H1 (cell line): ENCODE measurements at regions not wholly inside any gene's neighbourhood (a gene's known extent, or its start where the extent isn't known, plus 50 kb on each side); places are given as distances from the start of the nearest gene placed in this dataset.

Source experiments
- CTCF ChIA-PET: fragments of 300-600 bp; sonication (Branson Sonifier 250); formaldehyde crosslinking; loops from one replicate; lab custom pipeline; 2021; ENCODE audit not compliant: partially characterized antibody; lab: Charles Lee
- POLR2A ChIA-PET: fragments of 300-600 bp; sonication (Branson Sonifier 250); formaldehyde crosslinking; loops from one replicate; lab custom pipeline; 2021; ENCODE audit warnings: inconsistent platforms; ENCODE audit not compliant: partially characterized antibody; lab: Charles Lee
- DNase-seq, 2 experiments: peaks; one replicate each; pipeline versions ENCODE4 v3.0.0 to v3.0.0-alpha.2; 2010 to 2022; ENCODE audit warnings: low spot score in 2 of 2, low read depth in 1 of 2, mixed read lengths in 1 of 2
- FAIRE-seq: peaks from 2 replicates; lab custom pipeline; 2011; peaks lifted over from hg19 to GRCh38; lab: Jason Lieb, UNC
- H2AFZ ChIP-seq: 2 replicates; pipeline ENCODE4 v1.8.1; 2012; ENCODE audit warnings: low read length, inconsistent platforms
- H2AK5ac ChIP-seq: 2 replicates; pipeline ENCODE4 v1.6.1; 2013; ENCODE audit warnings: low read depth, low read length
- H2BK120ac ChIP-seq: replicated peaks from 2 replicates; pipeline ENCODE3; 2013; ENCODE audit warnings: low read depth, low read length, inconsistent platforms
- H2BK12ac ChIP-seq: 2 replicates; pipeline ENCODE4 v1.6.1; 2013; ENCODE audit warnings: low read depth, low read length
- H2BK15ac ChIP-seq: 2 replicates; pipeline ENCODE4 v1.6.1; 2013; ENCODE audit warnings: low read length
- H2BK20ac ChIP-seq: 2 replicates; pipeline ENCODE4 v1.6.1; 2013; ENCODE audit warnings: low read length
- H2BK5ac ChIP-seq: 2 replicates; pipeline ENCODE4 v1.6.1; 2013; ENCODE audit warnings: low read depth, low read length
- H3K14ac ChIP-seq: 2 replicates; pipeline ENCODE4 v1.6.1; 2013; ENCODE audit warnings: inconsistent platforms; ENCODE audit not compliant: insufficient read length
- H3K18ac ChIP-seq: 2 replicates; pipeline ENCODE4 v1.6.1; 2013; ENCODE audit warnings: low read length; ENCODE audit errors: extremely low read depth
- H3K23ac ChIP-seq: 2 replicates; pipeline ENCODE4 v1.6.1; 2013; ENCODE audit warnings: inconsistent platforms; ENCODE audit not compliant: insufficient read length
- H3K23me2 ChIP-seq: 2 replicates; pipeline ENCODE4 v1.6.1; 2013; ENCODE audit warnings: low read depth, low read length
- H3K27ac ChIP-seq: 2 replicates; pipeline ENCODE4 v1.6.1; 2011; ENCODE audit warnings: low read depth, low read length, inconsistent platforms
- H3K27me3 ChIP-seq, 4 experiments: replicated peaks in 1 of 4; 1 replicate in 1 of 4; 2 replicates in 3 of 4; pipeline versions ENCODE4 v1.6.1 to v1.8.1; 2011 to 2013; ENCODE audit warnings: low read length in 3 of 4, mild to moderate bottlenecking in 3 of 4, inconsistent platforms in 2 of 4, mixed read lengths in 2 of 4, moderate library complexity in 1 of 4; ENCODE audit not compliant: control insufficient read depth in 3 of 4, insufficient read depth in 3 of 4; ENCODE audit errors: extremely low read depth in 1 of 4
- H3K36me3 ChIP-seq, 4 experiments: 2 replicates each; pipeline versions ENCODE4 v1.6.1 to v1.8.1; 2011 to 2013; ENCODE audit warnings: mild to moderate bottlenecking in 4 of 4, low read length in 3 of 4, moderate library complexity in 2 of 4, control low read depth in 1 of 4, inconsistent platforms in 1 of 4; ENCODE audit not compliant: insufficient read depth in 4 of 4, control insufficient read depth in 2 of 4
- H3K4ac ChIP-seq: replicated peaks from 2 replicates; pipeline ENCODE3; 2013; ENCODE audit warnings: low read length, low read depth, mixed read lengths, inconsistent platforms; ENCODE audit not compliant: insufficient read length
- H3K4me1 ChIP-seq, 4 experiments: replicated peaks in 1 of 4; 1 replicate in 1 of 4; 2 replicates in 3 of 4; pipeline versions ENCODE4 v1.6.1 to v1.8.1; 2011 to 2013; ENCODE audit warnings: low read length in 3 of 4, inconsistent platforms in 2 of 4, mixed read lengths in 1 of 4; ENCODE audit not compliant: insufficient read depth in 4 of 4, control insufficient read depth in 3 of 4
- H3K4me2 ChIP-seq, 2 experiments: 2 replicates each; pipeline versions ENCODE4 v1.6.1 to v1.8.1; 2011 to 2013; ENCODE audit warnings: low read depth in 2 of 2, low read length in 2 of 2, control low read depth in 1 of 2, inconsistent platforms in 1 of 2, mild to moderate bottlenecking in 1 of 2; ENCODE audit not compliant: insufficient read depth in 1 of 2
- H3K4me3 ChIP-seq, 4 experiments: fragments of 200-600, 300-600 bp in 1 of 4; sonication (generic), shearing (Covaris generic), sonication (Bioruptor Twin) in 1 of 4; 2 replicates each; pipeline versions ENCODE4 v1.5.1 to v1.8.1; 2011 to 2016; ENCODE audit warnings: low read length in 4 of 4, low read depth in 3 of 4, control low read depth in 2 of 4, inconsistent platforms in 2 of 4, mild to moderate bottlenecking in 2 of 4, mixed read lengths in 1 of 4, moderate library complexity in 1 of 4; ENCODE audit not compliant: insufficient read depth in 2 of 4; ENCODE audit errors: extremely low read depth in 1 of 4
- H3K56ac ChIP-seq: replicated peaks from 2 replicates; pipeline ENCODE3; 2013; ENCODE audit warnings: low read depth, mild to moderate bottlenecking, mixed read lengths, low read length, inconsistent platforms; ENCODE audit not compliant: insufficient read length
- H3K79me1 ChIP-seq: 2 replicates; pipeline ENCODE4 v1.6.1; 2013; ENCODE audit warnings: low read depth, low read length, control low read depth
- H3K79me2 ChIP-seq, 2 experiments: 2 replicates each; pipeline versions ENCODE4 v1.6.1 to v1.8.1; 2012 to 2013; ENCODE audit warnings: low read length in 2 of 2, mild to moderate bottlenecking in 2 of 2, inconsistent platforms in 1 of 2; ENCODE audit not compliant: insufficient read depth in 2 of 2, control insufficient read depth in 1 of 2
- H3K9ac ChIP-seq, 4 experiments: replicated peaks in 1 of 4; 1 replicate in 1 of 4; 2 replicates in 3 of 4; pipeline versions ENCODE4 v1.6.1 to v1.8.1; 2011 to 2013; ENCODE audit warnings: low read depth in 3 of 4, low read length in 3 of 4, control low read depth in 2 of 4, mild to moderate bottlenecking in 2 of 4, moderate library complexity in 2 of 4, inconsistent platforms in 1 of 4; ENCODE audit errors: extremely low read depth in 1 of 4
- H3K9me3 ChIP-seq, 2 experiments: 2 replicates each; pipeline versions ENCODE4 v1.6.1 to v1.8.1; 2012 to 2013; ENCODE audit warnings: mild to moderate bottlenecking in 2 of 2, moderate library complexity in 2 of 2, control low read depth in 1 of 2, inconsistent platforms in 1 of 2, low read depth in 1 of 2, low read length in 1 of 2, mixed read lengths in 1 of 2; ENCODE audit not compliant: insufficient read depth in 2 of 2
- H4K20me1 ChIP-seq, 2 experiments: replicated peaks in 1 of 2; 2 replicates each; pipeline versions ENCODE3 to v1.8.1; 2011 to 2013; ENCODE audit warnings: inconsistent platforms in 2 of 2, low read length in 2 of 2, mild to moderate bottlenecking in 1 of 2; ENCODE audit not compliant: insufficient read depth in 2 of 2, control insufficient read depth in 1 of 2
- H4K5ac ChIP-seq: 2 replicates; pipeline ENCODE4 v1.6.1; 2013; ENCODE audit warnings: low read length, low read depth, mixed read lengths, inconsistent platforms; ENCODE audit not compliant: insufficient read length
- H4K8ac ChIP-seq: 2 replicates; pipeline ENCODE4 v1.8.0; 2013; ENCODE audit warnings: mild to moderate bottlenecking, moderate library complexity, low read length, inconsistent platforms; ENCODE audit not compliant: insufficient read depth; ENCODE audit errors: extremely low read depth
- H4K91ac ChIP-seq: replicated peaks from 2 replicates; pipeline ENCODE3; 2013; ENCODE audit warnings: low read length, mixed read lengths, inconsistent platforms; ENCODE audit not compliant: insufficient read length
- CBX8 ChIP-seq: fragments of 300-800, 300-1000 bp; sonication (generic); IDR thresholded peaks from 2 replicates; pipeline ENCODE4 v1.7.1; 2016; ENCODE audit warnings: low read depth, low read length, borderline replicate concordance
- CHD1 ChIP-seq: IDR thresholded peaks from 2 replicates; pipeline ENCODE4 v1.6.1; 2012; ENCODE audit warnings: low read depth, low read length, improper control_type of control experiment
- EZH2 ChIP-seq: fragments of 200-600 bp; sonication (generic); IDR thresholded peaks from 2 replicates; pipeline ENCODE4 v1.7.1; 2012; ENCODE audit warnings: low read depth, mild to moderate bottlenecking, moderate library complexity, low read length, inconsistent platforms; ENCODE audit not compliant: severe bottlenecking
- GABPA ChIP-seq: IDR thresholded peaks from 2 replicates; pipeline ENCODE4 v1.6.1; 2011; ENCODE audit warnings: mild to moderate bottlenecking, low read length, moderate library complexity, borderline replicate concordance; ENCODE audit not compliant: insufficient read depth
- HDAC6 ChIP-seq: IDR thresholded peaks from one replicate; pipeline ENCODE4 v1.7.1; 2012; ENCODE audit warnings: low read depth, mild to moderate bottlenecking, inconsistent platforms, low read length, moderate library complexity
- RAD21 ChIP-seq, 2 experiments: IDR thresholded peaks in 1 of 2; conservative IDR thresholded peaks in 1 of 2; 2 replicates each; pipeline ENCODE4 v1.6.1; 2011; ENCODE audit warnings: low read depth in 2 of 2, low read length in 2 of 2, improper control_type of control experiment in 1 of 2, inconsistent platforms in 1 of 2, mild to moderate bottlenecking in 1 of 2, moderate library complexity in 1 of 2
- RBBP5 ChIP-seq: IDR thresholded peaks from 2 replicates; pipeline ENCODE4 v1.7.1; 2012; ENCODE audit warnings: low read depth, mild to moderate bottlenecking, inconsistent platforms, low read length, moderate library complexity, borderline replicate concordance
- RXRA ChIP-seq: IDR thresholded peaks from 2 replicates; pipeline ENCODE4 v1.6.1; 2011; ENCODE audit warnings: low read depth, mild to moderate bottlenecking, low read length, moderate library complexity; ENCODE audit not compliant: insufficient read depth
- SAP30 ChIP-seq: fragments of 300-600 bp; sonication (generic); IDR thresholded peaks from 2 replicates; pipeline ENCODE4 v1.7.1; 2012; ENCODE audit warnings: low read length, moderate library complexity, mild to moderate bottlenecking, inconsistent platforms; ENCODE audit not compliant: insufficient read depth, insufficient replicate concordance
- WGBS, 2 experiments: shearing (Covaris generic) in 1 of 2; methylation state at CpG; one replicate each; pipeline versions ENCODE4 v1.1.6 to v1.1.7; 2013 to 2015; ENCODE audit warnings: low lambda C conversion rate in 2 of 2, mixed read lengths in 2 of 2, inconsistent platforms in 1 of 2, low coverage in 1 of 2, missing lambda C conversion rate in 1 of 2; ENCODE audit not compliant: insufficient replicate concordance in 2 of 2, insufficient coverage in 1 of 2, insufficient read length in 1 of 2; ENCODE audit errors: extremely low coverage in 1 of 2, missing lambda C conversion rate in 1 of 2; 5-methylcytosine and 5-hydroxymethylcytosine counted together
- TF ChIP-seq, protein P1 (sequence below): IDR thresholded peaks from 2 replicates; pipeline ENCODE4 v1.6.1; 2012; ENCODE audit warnings: inconsistent platforms

GRCh38 chr6:2430612-2431011 is 185.2 kb upstream of the GMDS start:
- Histone ChIP-seq H4K20me1 (no peaks in the 10 kb centered on the region), H4K5ac (no peak overlapping the region)
- TF ChIP-seq RAD21 (IDR thresholded peaks at IDR 0.05 in 1 of 2, conservative IDR thresholded peaks at IDR 0.05 in 1 of 2; ENCODE audit: low read depth in 2 of 2, low read length in 2 of 2) = no peak
- TF ChIP-seq, protein P1, sequence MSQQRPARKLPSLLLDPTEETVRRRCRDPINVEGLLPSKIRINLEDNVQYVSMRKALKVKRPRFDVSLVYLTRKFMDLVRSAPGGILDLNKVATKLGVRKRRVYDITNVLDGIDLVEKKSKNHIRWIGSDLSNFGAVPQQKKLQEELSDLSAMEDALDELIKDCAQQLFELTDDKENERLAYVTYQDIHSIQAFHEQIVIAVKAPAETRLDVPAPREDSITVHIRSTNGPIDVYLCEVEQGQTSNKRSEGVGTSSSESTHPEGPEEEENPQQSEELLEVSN = no peak
- no peak for TF ChIP-seq CBX8
- no peak for TF ChIP-seq GABPA
- TF ChIP-seq HDAC6 = no peak
- TF ChIP-seq SAP30 = no peak
- TF ChIP-seq RBBP5 = no peak
- no peak for TF ChIP-seq CHD1
- no peak for TF ChIP-seq RXRA
- TF ChIP-seq EZH2 = no peak
- TF ChIP-seq, all 59 proteins: peak for 0
- Histone ChIP-seq H4K8ac (no peak overlapping the region), H2BK20ac (no peak overlapping the region), H3K9ac (no peak overlapping the region), H2AK5ac (no peak overlapping the region), H4K91ac (no peak overlapping the region), H2BK120ac (no peak overlapping the region), H2BK12ac (no peak overlapping the region), H3K4ac (no peak overlapping the region), H3K23ac (no peak overlapping the region), H3K56ac (no peak overlapping the region), H3K4me2 (no peak overlapping the region), H3K79me1 (no peaks in the 10 kb centered on the region), H3K4me3 (no peak overlapping the region), H3K9me3 (no peaks in the 10 kb centered on the region), H2AFZ (no peak overlapping the region), H3K27me3 (no peaks in the 10 kb centered on the region), H2BK15ac (no peak overlapping the region), H3K36me3 (no peaks in the 10 kb centered on the region; a peak in 1 of 8 replicates), H3K18ac (no peak overlapping the region), H3K4me1 (peaks cover 0 to 2% (median 0%) of the 10 kb centered on the region in 4 experiments; a peak in 1 of 7 replicates), H2BK5ac (no peak overlapping the region), H3K27ac (no peak overlapping the region), H3K14ac (no peak overlapping the region), H3K23me2 (peaks cover 4% of the 10 kb centered on the region; the same call in 1 of the 2 replicates), H3K79me2 (no peaks in the 10 kb centered on the region)
- CTCF ChIA-PET = no interaction called here
- POLR2A ChIA-PET = no interaction called here
- FAIRE-seq (no peak), DNase-seq (no peak)
- WGBS, 2 experiments = 93% methylated on average over 3 of the region's 3 CpGs; no CpG with 5 or more reads in 1 of the 2 experiments
